Hindlimb muscle (tissue), 1 donor: ENCODE measurements at regions not wholly inside any gene's neighbourhood (a gene's known extent, or its start where the extent isn't known, plus 50 kb on each side); places are given as distances from the start of the nearest gene placed in this dataset.
"Not testable (repeated sequence)": the region's sequence is repeated elsewhere in the genome, so short reads cannot be mapped to it uniquely, and the experiment has no call there.

Experiments used
- DNase-seq: peaks from one replicate; pipeline ENCODE4 v3.0.0-alpha.2; 2013

DNA sequence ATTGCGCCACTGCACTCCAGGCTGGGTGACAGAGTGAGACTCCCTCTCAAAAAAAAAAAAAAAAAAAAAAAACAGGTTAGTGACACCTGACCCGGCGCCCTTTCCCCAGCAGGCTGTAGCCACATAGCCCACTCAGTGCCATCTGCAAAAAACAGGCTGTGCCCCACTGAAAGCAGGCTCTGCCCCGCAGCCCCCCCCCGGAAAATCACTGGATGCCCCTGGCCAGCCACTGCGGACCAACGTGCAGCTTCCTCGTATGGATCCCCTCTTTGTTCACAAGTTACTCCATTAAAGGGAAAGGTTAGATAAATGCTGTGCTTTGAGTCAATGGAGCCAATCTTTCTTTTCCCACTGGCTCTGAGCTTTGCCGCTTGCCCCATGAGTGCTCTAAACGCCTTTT, 660.3 kb downstream of the TBC1D22A start:
- DNase-seq, result no peak

- no peak for DNase-seq
These were observed 659.4 kb downstream of the TBC1D22A start for GRCh38 chr22:47421846-47422245.

GRCh38 chr22:47420211-47420610, 657.8 kb downstream of the TBC1D22A start:
- no peak for DNase-seq

- DNase-seq, result peak; percentile 29
These were observed 656.8 kb downstream of the TBC1D22A start for GRCh38 chr22:47419239-47419638.

DNA sequence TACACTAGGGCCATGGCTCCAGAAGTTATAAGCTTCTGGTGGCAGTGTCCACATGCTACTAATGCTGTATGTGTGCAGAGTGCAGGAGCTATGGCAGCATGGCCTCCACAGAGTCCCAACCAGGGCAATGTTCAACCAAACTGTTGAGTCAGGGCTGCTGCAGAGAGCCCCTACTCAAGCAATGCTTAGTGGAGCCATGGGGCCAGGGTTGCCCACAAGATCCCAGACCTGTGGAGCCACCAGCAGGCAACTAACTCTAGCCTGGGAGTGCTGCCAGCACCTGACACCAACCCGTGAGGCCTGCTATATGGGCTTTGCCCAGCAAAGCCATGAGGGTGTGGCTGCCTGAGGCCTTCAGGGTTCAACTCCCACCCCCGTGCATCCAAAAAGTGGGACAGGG, 655.2 kb downstream of the TBC1D22A start:
- no peak for DNase-seq

DNA sequence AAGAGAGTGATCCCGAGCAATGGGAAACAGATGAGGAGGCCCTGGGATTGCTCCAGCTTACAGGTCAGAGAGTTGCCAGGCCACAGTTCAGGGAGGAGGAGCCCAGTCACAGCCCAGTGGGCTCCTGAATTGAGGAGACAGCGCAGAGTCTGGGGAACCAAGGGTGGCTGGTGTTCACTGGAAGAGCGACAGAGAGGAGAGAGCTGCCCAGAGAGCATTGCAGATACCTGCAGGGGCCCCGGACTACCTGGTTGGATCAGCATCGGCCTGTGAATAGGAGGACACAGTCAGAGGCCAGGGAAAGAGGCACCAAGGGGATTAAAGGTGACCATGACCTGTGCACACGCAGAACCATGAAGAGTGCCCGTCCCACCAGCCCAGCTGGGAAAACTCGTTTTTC, 648.6 kb downstream of the TBC1D22A start:
- no peak for DNase-seq

GRCh38 chr22:47409539-47410275, 647.3 kb downstream of the TBC1D22A start:
- no peak for DNase-seq

GRCh38 chr22:47408409-47408808, 646.0 kb downstream of the TBC1D22A start:
- no peak for DNase-seq

GRCh38 chr22:47407461-47408025, 645.1 kb downstream of the TBC1D22A start:
- DNase-seq, result no peak

DNA sequence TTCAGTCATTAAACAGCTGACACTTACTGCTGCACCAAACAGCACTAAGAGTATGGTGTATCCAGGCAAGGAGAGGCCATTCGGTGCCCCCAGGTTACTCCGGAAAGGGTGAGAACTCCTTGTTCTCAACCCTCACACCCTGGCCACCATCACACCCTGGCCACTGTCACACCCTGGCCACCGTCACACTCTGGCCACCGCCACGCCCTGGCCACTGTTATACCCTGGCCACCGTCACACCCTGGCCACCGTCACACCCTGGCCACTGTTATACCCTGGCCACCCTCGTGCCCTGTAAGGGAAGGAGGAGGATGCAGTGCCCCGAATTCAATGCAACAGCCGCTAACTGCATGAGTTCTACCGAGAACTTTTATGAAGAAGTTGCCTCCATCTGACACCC, 644.4 kb downstream of the TBC1D22A start:
- no peak for DNase-seq

- no peak for DNase-seq
These were observed 643.9 kb downstream of the TBC1D22A start for GRCh38 chr22:47406180-47406834.

- DNase-seq, result not testable (repeated sequence)
These were observed 642.8 kb downstream of the TBC1D22A start for GRCh38 chr22:47405222-47405621.

DNA sequence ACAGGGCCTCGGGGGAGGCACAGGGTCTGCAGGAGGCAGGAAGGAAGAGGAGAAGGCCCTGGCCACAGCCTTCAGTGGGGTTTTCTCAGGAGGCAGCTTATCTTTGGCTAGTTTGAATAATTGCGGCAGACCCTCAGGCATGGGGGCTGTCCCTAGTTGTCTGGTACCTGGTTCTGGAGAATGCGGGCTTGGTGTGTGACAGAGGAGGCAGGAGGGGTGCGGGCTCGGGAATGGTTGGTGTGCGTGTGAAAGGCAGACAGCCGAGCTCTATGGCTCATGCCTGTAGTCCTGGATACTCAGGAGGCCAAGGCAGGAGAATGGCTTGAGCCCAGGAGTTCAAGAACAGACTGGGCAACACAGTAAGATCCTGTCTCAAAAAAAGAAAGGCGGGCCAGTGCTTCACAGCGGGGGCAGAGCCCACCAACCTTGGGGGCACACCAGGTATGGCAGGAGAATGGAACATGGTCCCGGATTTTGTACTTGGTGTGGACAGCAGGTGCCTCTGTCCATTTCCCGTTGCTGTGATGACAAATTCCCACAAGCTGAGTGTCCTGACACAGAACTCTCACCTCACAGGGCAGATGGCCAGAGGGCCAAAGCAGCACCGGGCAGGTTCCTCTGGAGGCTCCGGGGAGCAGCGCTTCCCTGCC, 640.6 kb downstream of the TBC1D22A start:
- DNase-seq, result no peak

DNA sequence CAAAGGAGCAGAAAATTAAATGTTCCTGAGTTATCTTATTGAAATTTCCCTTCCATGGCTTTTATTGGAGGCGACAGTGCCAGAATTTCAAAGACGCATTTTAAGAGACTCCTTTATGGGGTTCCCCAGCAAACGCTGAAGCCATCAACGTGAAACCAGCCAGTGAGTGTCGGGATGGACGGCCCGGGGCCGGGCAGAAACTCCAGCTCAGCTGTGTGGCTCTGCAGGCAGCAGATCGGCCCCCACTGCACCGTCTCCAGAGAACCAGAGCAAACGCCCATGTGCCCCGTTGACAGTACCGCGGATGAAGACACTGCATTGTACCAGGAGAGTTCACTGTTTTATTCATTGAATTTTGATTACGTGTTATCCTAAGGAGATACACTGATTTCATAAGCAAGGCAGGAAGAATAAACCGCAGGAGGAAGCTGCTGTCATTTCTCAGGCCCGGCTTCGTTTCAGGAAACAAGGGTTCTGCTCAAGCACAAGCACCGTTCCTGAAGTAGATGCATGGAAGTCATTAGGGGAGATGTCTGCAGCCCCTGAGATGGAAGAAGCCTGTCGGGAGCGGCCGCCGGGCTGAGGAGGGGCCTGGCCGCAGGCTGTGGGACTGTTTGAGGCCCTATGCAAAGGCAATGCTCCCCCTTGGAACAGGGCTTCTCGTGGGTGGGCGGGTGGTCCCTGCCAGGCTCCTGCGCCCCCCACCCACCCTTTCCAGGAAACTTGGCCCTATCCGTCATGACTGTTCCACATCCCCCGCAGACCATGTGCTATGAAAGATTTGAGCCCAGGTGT, 639.7 kb downstream of the TBC1D22A start:
- DNase-seq, result no peak

DNA sequence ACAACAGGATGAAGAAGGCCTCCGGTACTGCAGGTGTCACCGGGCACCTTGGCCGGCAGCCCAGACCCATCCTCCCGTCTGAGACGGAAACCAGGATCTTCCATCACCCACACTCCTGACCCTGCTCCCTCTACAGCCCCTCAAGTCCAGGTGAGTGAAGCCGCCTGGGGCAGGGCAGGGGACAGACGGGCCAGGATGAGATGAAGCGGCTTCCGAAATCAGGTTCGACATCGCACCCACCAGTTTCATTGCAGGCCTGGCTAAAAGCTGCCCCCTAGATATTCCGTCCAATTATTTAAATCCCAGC, 639.1 kb downstream of the TBC1D22A start:
- no peak for DNase-seq

- DNase-seq, result no peak
These were observed 638.5 kb downstream of the TBC1D22A start for GRCh38 chr22:47400701-47401591.

GRCh38 chr22:47400131-47400530, 637.7 kb downstream of the TBC1D22A start:
- not testable (repeated sequence) for DNase-seq

GRCh38 chr22:47398921-47399790, 636.7 kb downstream of the TBC1D22A start:
- DNase-seq, result no peak

DNA sequence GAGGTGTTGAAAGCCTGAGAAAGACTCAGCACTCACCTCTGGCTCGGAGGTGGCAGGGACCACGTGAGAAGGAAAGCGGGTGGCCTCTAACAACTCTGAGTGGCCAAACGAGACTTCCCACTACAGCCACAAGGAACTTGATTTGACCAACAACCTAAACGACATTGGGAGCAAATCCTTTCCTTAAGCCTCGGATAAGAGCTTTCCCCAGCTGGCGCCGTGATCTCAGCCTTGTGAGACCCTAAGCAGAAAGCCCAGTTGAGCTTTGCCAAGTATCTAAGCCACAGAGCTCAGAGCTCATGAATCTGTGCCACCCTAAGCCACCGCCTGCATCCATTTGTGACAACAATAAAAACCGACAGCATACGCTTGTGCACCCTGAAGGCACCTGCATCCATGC, 636.0 kb downstream of the TBC1D22A start:
- DNase-seq, result no peak

- no peak for DNase-seq
These were observed 635.2 kb downstream of the TBC1D22A start for GRCh38 chr22:47397673-47398072.

GRCh38 chr22:47396515-47396914, 634.1 kb downstream of the TBC1D22A start:
- DNase-seq, result no peak
